CD14-positive monocyte (primary cell): ENCODE measurements at regions not wholly inside any gene's neighbourhood (a gene's known extent, or its start where the extent isn't known, plus 50 kb on each side); places are given as distances from the start of the nearest gene placed in this dataset.

Experiments used
- DNase-seq, 3 donors: peaks; one replicate each; pipeline ENCODE4 v3.0.0-alpha.2; 2011 to 2022
- H2AFZ ChIP-seq: 2 replicates; pipeline ENCODE4 v1.6.0; 2012; ENCODE audit warnings: mild to moderate bottlenecking, low read depth, low read length, inconsistent platforms; ENCODE audit not compliant: insufficient read depth, poor library complexity, severe bottlenecking
- H3K27ac ChIP-seq, 2 donors: 1 replicate in 1 of 2; 2 replicates in 1 of 2; pipeline ENCODE4 v1.5.1; 2012 to 2013; ENCODE audit warnings: low read length in 2 of 2, control low read depth in 1 of 2, inconsistent platforms in 1 of 2, low read depth in 1 of 2, mild to moderate bottlenecking in 1 of 2
- H3K27me3 ChIP-seq, 2 donors: one replicate each; pipeline versions ENCODE4 v1.6.0 to v1.6.1; 2011 to 2013; ENCODE audit warnings: low read length in 2 of 2; ENCODE audit not compliant: control insufficient read depth in 2 of 2, insufficient read depth in 2 of 2
- H3K36me3 ChIP-seq, 2 donors: replicated peaks in 1 of 2; 1 replicate in 1 of 2; 2 replicates in 1 of 2; pipeline versions ENCODE4 v1.5.1 to v1.6.1; 2012 to 2013; ENCODE audit warnings: low read length in 2 of 2, control low read depth in 1 of 2, inconsistent platforms in 1 of 2, mild to moderate bottlenecking in 1 of 2; ENCODE audit not compliant: insufficient read depth in 2 of 2, control insufficient read depth in 1 of 2
- H3K4me1 ChIP-seq, 2 donors: 1 replicate in 1 of 2; 2 replicates in 1 of 2; pipeline versions ENCODE4 v1.5.1 to v1.6.1; 2012 to 2013; ENCODE audit warnings: low read length in 2 of 2, control low read depth in 1 of 2, inconsistent platforms in 1 of 2, mild to moderate bottlenecking in 1 of 2, moderate library complexity in 1 of 2; ENCODE audit not compliant: insufficient read depth in 2 of 2, control insufficient read depth in 1 of 2
- H3K4me2 ChIP-seq: replicated peaks from 2 replicates; pipeline ENCODE3; 2012; ENCODE audit warnings: low read length, moderate library complexity, mild to moderate bottlenecking; ENCODE audit not compliant: poor library complexity, severe bottlenecking; ENCODE audit errors: extremely low read depth
- H3K4me3 ChIP-seq, 3 experiments: fragments of 200-600 bp in 1 of 3; sonication (generic) in 1 of 3; replicated peaks in 1 of 3; 1 replicate in 2 of 3; 2 replicates in 1 of 3; pipeline ENCODE4 v1.5.1; 2011 to 2013; ENCODE audit warnings: low read length in 3 of 3, mild to moderate bottlenecking in 3 of 3, control low read depth in 2 of 3, low read depth in 2 of 3, inconsistent platforms in 1 of 3, moderate library complexity in 1 of 3
- H3K79me2 ChIP-seq: 2 replicates; pipeline ENCODE4 v1.6.0; 2012; ENCODE audit warnings: mild to moderate bottlenecking, control low read depth, inconsistent platforms, low read length, moderate library complexity; ENCODE audit not compliant: insufficient read depth
- H3K9ac ChIP-seq: 2 replicates; pipeline ENCODE4 v1.6.0; 2017; ENCODE audit warnings: low read length, mild to moderate bottlenecking; ENCODE audit not compliant: insufficient read depth, poor library complexity, severe bottlenecking
- H3K9me3 ChIP-seq, 2 donors: replicated peaks in 1 of 2; 1 replicate in 1 of 2; 2 replicates in 1 of 2; pipeline versions ENCODE4 v1.5.1 to v1.6.1; 2012 to 2013; ENCODE audit warnings: low read length in 2 of 2, control low read depth in 1 of 2; ENCODE audit not compliant: control insufficient read depth in 1 of 2, insufficient read depth in 1 of 2
- H4K20me1 ChIP-seq: 2 replicates; pipeline ENCODE4 v1.6.0; 2012; ENCODE audit warnings: mild to moderate bottlenecking, low read length, control low read depth, moderate library complexity; ENCODE audit not compliant: insufficient read depth
- H3K27ac Mint-ChIP-seq, 7 donors: one replicate each; pipeline ENCODE4 v1.8.0; 2020; ENCODE audit warnings: mild to moderate bottlenecking in 7 of 7, mixed read lengths in 7 of 7, moderate library complexity in 6 of 7, inconsistent platforms in 2 of 7
- H3K27me3 Mint-ChIP-seq, 3 donors: one replicate each; pipeline ENCODE4 v1.8.0; 2021 to 2022; ENCODE audit warnings: low read depth in 3 of 3, mild to moderate bottlenecking in 3 of 3, mixed read lengths in 3 of 3, moderate library complexity in 3 of 3, inconsistent platforms in 1 of 3
- H3K36me3 Mint-ChIP-seq, 2 donors: one replicate each; pipeline ENCODE4 v1.8.0; 2020; ENCODE audit warnings: mixed read lengths in 2 of 2, inconsistent platforms in 1 of 2, mild to moderate bottlenecking in 1 of 2
- H3K4me1 Mint-ChIP-seq: one replicate; pipeline ENCODE4 v1.8.0; 2020; ENCODE audit warnings: mild to moderate bottlenecking, mixed read lengths
- H3K4me3 Mint-ChIP-seq, 2 donors: one replicate each; pipeline ENCODE4 v1.8.0; 2020; ENCODE audit warnings: mild to moderate bottlenecking in 2 of 2, mixed read lengths in 2 of 2, moderate library complexity in 1 of 2
- H3K9me3 Mint-ChIP-seq, 7 donors: one replicate each; pipeline ENCODE4 v1.8.0; 2020 to 2022; ENCODE audit warnings: mixed read lengths in 7 of 7, mild to moderate bottlenecking in 6 of 7, moderate library complexity in 6 of 7, inconsistent platforms in 2 of 7
- CTCF ChIP-seq: fragments of 200-600 bp; IDR thresholded peaks from one replicate; pipeline ENCODE4 v1.8.0; 2022; ENCODE audit warnings: antibody characterized with exemption, mild to moderate bottlenecking
- WGBS: methylation state at CpG from one replicate; pipeline ENCODE4 v1.1.5; 2013; ENCODE audit warnings: missing lambda C conversion rate; ENCODE audit not compliant: insufficient coverage; 5-methylcytosine and 5-hydroxymethylcytosine counted together
- intact Hi-C, 2 donors: fragments of 100-400 bp; cut with micrococcal nuclease; formaldehyde crosslinking; loops; one replicate each; pipeline versions ENCODE4 v1.15.0 to v1.15.1; 2023

GRCh38 chr10:118537623-118538022 lies 57.8 kb downstream of the PRLHR start:
- Histone ChIP-seq H3K4me3 (no peak overlapping the region), H3K36me3 (no peaks in the 10 kb centered on the region), H3K27ac (no peak overlapping the region), H3K4me1 (peaks cover 0 to under 1% of the 10 kb centered on the region in 2 donors), H3K79me2 (no peaks in the 10 kb centered on the region), H3K27me3 (peaks cover 11 to 19% of the 10 kb centered on the region in 2 donors), H4K20me1 (no peaks in the 10 kb centered on the region), H3K9me3 (no peaks in the 10 kb centered on the region), H3K9ac (no peak overlapping the region), H2AFZ (no peak overlapping the region), H3K4me2 (no peak overlapping the region)
- no CpG with 5 or more reads among the region's 1 CpG for WGBS
- TF ChIP-seq CTCF: no peak
- intact Hi-C loops: no loop called here
- H3K27ac Mint-ChIP-seq: no peak overlapping the region
- no peaks in the 10 kb centered on the region for H3K36me3 Mint-ChIP-seq
- no peak for DNase-seq
- H3K9me3 Mint-ChIP-seq: no peaks in the 10 kb centered on the region
- peaks cover 20 to 36% (median 21%) of the 10 kb centered on the region in 3 donors for H3K27me3 Mint-ChIP-seq
- no peak overlapping the region for H3K4me3 Mint-ChIP-seq
- H3K4me1 Mint-ChIP-seq: peaks cover 2% of the 10 kb centered on the region

- no peak for TF ChIP-seq CTCF
- peaks cover 13 to 20% (median 18%) of the 10 kb centered on the region in 3 donors for H3K27me3 Mint-ChIP-seq
- intact Hi-C loops: no loop called here
- Histone ChIP-seq H3K9ac (no peak overlapping the region), H3K4me1 (peaks cover 22 to 23% of the 10 kb centered on the region in 2 donors), H4K20me1 (no peaks in the 10 kb centered on the region), H3K4me2 (no peak overlapping the region), H3K27me3 (peaks cover 3 to 7% of the 10 kb centered on the region in 2 donors), H3K79me2 (no peaks in the 10 kb centered on the region), H3K9me3 (no peaks in the 10 kb centered on the region), H3K27ac (no peak overlapping the region), H2AFZ (no peak overlapping the region), H3K4me3 (no peak overlapping the region), H3K36me3 (no peaks in the 10 kb centered on the region)
- H3K27ac Mint-ChIP-seq: no peak overlapping the region
- DNase-seq: peak in 2 of 3 donors; percentile 15 to 49
- 49% methylated on average over 2 of the region's 3 CpGs for WGBS
- H3K4me3 Mint-ChIP-seq: no peak overlapping the region
- peaks cover 17% of the 10 kb centered on the region for H3K4me1 Mint-ChIP-seq
- no peaks in the 10 kb centered on the region for H3K9me3 Mint-ChIP-seq
- no peaks in the 10 kb centered on the region for H3K36me3 Mint-ChIP-seq
Observed at GRCh38 chr10:118534136-118534535, 61.3 kb downstream of the PRLHR start.
